ENCODE measurements at regions not wholly inside any gene's neighbourhood (a gene's known extent, or its start where the extent isn't known, plus 50 kb on each side); places are given as distances from the start of the nearest gene placed in this dataset.

DNA sequence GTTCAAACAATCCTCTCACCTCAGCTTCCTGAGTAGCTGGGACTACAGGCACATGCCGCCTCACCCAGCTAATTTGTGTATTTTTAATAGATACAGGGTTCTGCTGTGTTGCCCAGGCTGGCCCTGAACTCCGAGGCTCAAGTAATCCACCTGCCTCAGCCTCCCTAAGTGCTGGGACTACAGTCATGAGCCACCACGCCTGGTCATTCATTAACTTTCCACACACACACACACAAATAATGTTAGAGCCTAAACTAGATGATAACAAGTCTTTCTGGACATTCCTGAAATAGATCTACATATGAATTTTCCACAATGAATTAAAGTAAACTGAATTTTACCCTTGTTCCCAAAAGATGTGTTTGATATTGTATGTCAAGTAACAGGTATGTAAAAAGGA lies 776.0 kb downstream of the GALC start:
- H3K4me3 ChIP-seq (replicated peaks in 1 of 3; ENCODE audit: insufficient read depth in 1 of 3, low read depth in 1 of 3, low read length in 3 of 3): no peak overlapping the region
- no peak overlapping the region for H2AFZ ChIP-seq (ENCODE audit: low read depth, low read length)
- no peak overlapping the region for H3K4me2 ChIP-seq (ENCODE audit: insufficient read depth, low read length)
- H3K4me1 ChIP-seq (ENCODE audit: control insufficient read depth, extremely low read depth, insufficient read depth, low read length): no peaks in the 10 kb centered on the region
- no TSS peak for BruUV-seq (replicated peaks)
- H3K9me3 ChIP-seq (replicated peaks; ENCODE audit: control insufficient read depth, insufficient read depth, low read length): no peaks in the 10 kb centered on the region
- no peaks in the 10 kb centered on the region for H3K79me2 ChIP-seq (ENCODE audit: control insufficient read depth, insufficient read depth, low read length)
- no peaks in the 10 kb centered on the region for H3K36me3 ChIP-seq (ENCODE audit: control insufficient read depth in 2 of 2, extremely low read depth in 1 of 2, insufficient read depth in 2 of 2, low read length in 2 of 2)
- DNase-seq (ENCODE audit: low read depth, low spot score) (no peak), FAIRE-seq (no peak)
- no peaks in the 10 kb centered on the region for H4K20me1 ChIP-seq (replicated peaks; ENCODE audit: control insufficient read depth, extremely low read depth, insufficient read depth, low read length)
- ChIA-PET CTCF (no interaction called here), POLR2A (no interaction called here)
- TF ChIP-seq JUN (IDR thresholded peaks at IDR 0.05; ENCODE audit: borderline replicate concordance, insufficient read depth, insufficient read length, low read depth): no peak
- TF ChIP-seq, protein P1, sequence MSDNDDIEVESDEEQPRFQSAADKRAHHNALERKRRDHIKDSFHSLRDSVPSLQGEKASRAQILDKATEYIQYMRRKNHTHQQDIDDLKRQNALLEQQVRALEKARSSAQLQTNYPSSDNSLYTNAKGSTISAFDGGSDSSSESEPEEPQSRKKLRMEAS (IDR thresholded peaks at IDR 0.05; ENCODE audit: insufficient read depth, insufficient read length): no peak
- TF ChIP-seq FOS (IDR thresholded peaks at IDR 0.05; ENCODE audit: borderline replicate concordance, insufficient read depth, low read length): no peak
- no peak for TF ChIP-seq CTCF (IDR thresholded peaks at IDR 0.05; ENCODE audit: extremely low read depth in 1 of 2, insufficient read depth in 1 of 2, low read depth in 1 of 2, low read length in 2 of 2)
- no peak for TF ChIP-seq POLR2AphosphoS5 (IDR thresholded peaks at IDR 0.05; ENCODE audit: insufficient read depth, low read depth, low read length)
- no peak for TF ChIP-seq POLR2A (IDR thresholded peaks at IDR 0.05; ENCODE audit: low read depth, low read length)
- no peak for TF ChIP-seq GATA2 (IDR thresholded peaks at IDR 0.05; ENCODE audit: insufficient read depth, insufficient read length, low read depth, low read length)
- no peak for TF ChIP-seq EZH2 (IDR thresholded peaks at IDR 0.05; ENCODE audit: borderline replicate concordance, low read depth, low read length, severe bottlenecking)
- TF ChIP-seq MYC (IDR thresholded peaks at IDR 0.05; ENCODE audit: low read depth, low read length): no peak
- intact Hi-C loops (cut with micrococcal nuclease) (no loop called here), dilution Hi-C loops (cut with MboI; ENCODE audit: extremely low pct_ligation_motif_present, low sequenced_read_pairs) (no loop called here)
- no peaks in the 10 kb centered on the region for H3K9me1 ChIP-seq (replicated peaks; ENCODE audit: control insufficient read depth, extremely low read depth, insufficient read depth, low read length)
- H3K27me3 ChIP-seq (ENCODE audit: control insufficient read depth in 2 of 2, insufficient read depth in 2 of 2, low read length in 2 of 2): no peaks in the 10 kb centered on the region
- H3K27ac ChIP-seq (ENCODE audit: insufficient read depth, low read depth, low read length): no peak overlapping the region
- H3K9ac ChIP-seq (replicated peaks; ENCODE audit: extremely low read depth, insufficient read depth, low read length): no peak overlapping the region
